Endodermal cell (in vitro differentiated cells): ENCODE measurements at regions not wholly inside any gene's neighbourhood (a gene's known extent, or its start where the extent isn't known, plus 50 kb on each side); places are given as distances from the start of the nearest gene placed in this dataset.

ENCODE experiments used
- DNase-seq: peaks from one replicate; pipeline ENCODE4 v3.0.0-alpha.2; 2017
- H3K27ac ChIP-seq: 2 replicates; pipeline ENCODE4 v1.5.1; 2013; ENCODE audit warnings: mild to moderate bottlenecking, low read depth, low read length, moderate library complexity
- H3K27me3 ChIP-seq: 2 replicates; pipeline ENCODE4 v1.6.1; 2013; ENCODE audit warnings: mild to moderate bottlenecking, low read length, moderate library complexity; ENCODE audit not compliant: insufficient read depth, control insufficient read depth, poor library complexity, severe bottlenecking
- H3K36me3 ChIP-seq: 2 replicates; pipeline ENCODE4 v1.7.0; 2013; ENCODE audit warnings: mild to moderate bottlenecking, low read length, moderate library complexity; ENCODE audit not compliant: control insufficient read depth, insufficient read depth
- H3K4me1 ChIP-seq: one replicate; pipeline ENCODE4 v1.7.0; 2013; ENCODE audit warnings: low read length; ENCODE audit not compliant: control insufficient read depth, insufficient read depth
- H3K4me3 ChIP-seq: 2 replicates; pipeline ENCODE4 v1.5.1; 2013; ENCODE audit warnings: mild to moderate bottlenecking, low read length, moderate library complexity
- H3K9ac ChIP-seq: 2 replicates; pipeline ENCODE4 v1.6.1; 2013; ENCODE audit warnings: mild to moderate bottlenecking, low read length, moderate library complexity; ENCODE audit not compliant: poor library complexity, severe bottlenecking; ENCODE audit errors: extremely low read depth
- H3K9me3 ChIP-seq: 2 replicates; pipeline ENCODE4 v1.6.1; 2013; ENCODE audit warnings: mild to moderate bottlenecking, low read length, moderate library complexity; ENCODE audit not compliant: control insufficient read depth
- H3K27ac Mint-ChIP-seq: 2 replicates; pipeline ENCODE4 v1.8.0; 2020; ENCODE audit warnings: mixed read lengths
- H3K27me3 Mint-ChIP-seq: 2 replicates; pipeline ENCODE4 v1.8.0; 2021; ENCODE audit warnings: mild to moderate bottlenecking, mixed read lengths; ENCODE audit not compliant: insufficient read depth
- H3K36me3 Mint-ChIP-seq: 2 replicates; pipeline ENCODE4 v1.8.0; 2020; ENCODE audit warnings: low read depth, mixed read lengths
- H3K4me1 Mint-ChIP-seq: 2 replicates; pipeline ENCODE4 v1.8.0; 2020; ENCODE audit warnings: mixed read lengths
- H3K4me3 Mint-ChIP-seq: 2 replicates; pipeline ENCODE4 v1.8.0; 2020; ENCODE audit warnings: mild to moderate bottlenecking, moderate library complexity, mixed read lengths
- H3K9me3 Mint-ChIP-seq: 2 replicates; pipeline ENCODE4 v1.8.0; 2020; ENCODE audit warnings: mild to moderate bottlenecking, mixed read lengths
- CTCF ChIP-seq: fragments of 200-600 bp; sonication (generic); conservative IDR thresholded peaks from 2 replicates; pipeline ENCODE4 v1.5.0; 2021; ENCODE audit warnings: antibody characterized with exemption, mild to moderate bottlenecking
- WGBS, 2 experiments: methylation state at CpG; one replicate each; pipeline versions ENCODE4 v1.1.5 to v1.1.7; 2013; ENCODE audit warnings: missing lambda C conversion rate in 2 of 2, mixed read lengths in 1 of 2; ENCODE audit not compliant: insufficient coverage in 1 of 2, insufficient read length in 1 of 2; 5-methylcytosine and 5-hydroxymethylcytosine counted together

DNA sequence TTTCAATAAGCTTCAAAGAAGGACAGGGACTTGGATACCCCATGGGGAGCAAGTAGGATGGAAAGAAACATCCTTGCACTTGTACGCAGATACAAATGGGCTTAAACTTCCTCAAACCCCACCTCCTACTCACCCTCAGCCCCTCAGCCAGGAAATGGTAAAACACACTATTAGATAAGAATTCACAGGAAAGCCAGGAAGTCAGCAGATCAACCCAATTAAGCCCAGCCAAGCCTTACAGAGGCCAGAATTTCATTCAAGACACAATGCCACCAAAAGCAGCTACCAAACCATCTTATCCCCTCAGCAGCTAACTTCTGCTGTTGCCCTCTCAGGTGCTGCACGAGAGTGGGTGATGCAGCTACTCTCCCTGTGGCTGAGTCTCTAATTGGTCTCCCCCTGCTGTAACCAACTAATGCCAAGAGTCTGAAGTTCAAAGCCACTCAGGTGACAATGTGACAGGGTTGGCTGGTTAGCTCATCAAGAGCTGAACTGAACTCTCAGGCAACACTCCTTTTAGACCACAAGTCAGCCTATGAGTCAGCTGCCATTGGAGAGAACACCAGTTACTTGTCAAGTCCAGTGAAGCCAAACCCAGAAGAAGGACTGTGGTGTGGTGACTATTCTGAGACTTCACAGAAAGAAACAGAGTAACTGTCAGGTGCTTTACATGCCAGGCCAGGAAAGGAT is 201.9 kb downstream of the ZNF608 start:
- no peak for DNase-seq
- peaks cover 7% of the 10 kb centered on the region for H3K4me1 ChIP-seq
- WGBS, 2 experiments, result 60 to 91% methylated on average over 1 to 2 of the region's 2 CpGs
- Mint-ChIP-seq H3K4me1 (peaks cover 10% of the 10 kb centered on the region), H3K4me3 (no peak overlapping the region), H3K36me3 (no peaks in the 10 kb centered on the region), H3K27ac (no peak overlapping the region), H3K27me3 (no peaks in the 10 kb centered on the region), H3K9me3 (no peaks in the 10 kb centered on the region)
- H3K27me3 ChIP-seq, result no peaks in the 10 kb centered on the region
- H3K27ac ChIP-seq, result no peak overlapping the region
- H3K4me3 ChIP-seq, result no peak overlapping the region
- no peaks in the 10 kb centered on the region for H3K9me3 ChIP-seq
- TF ChIP-seq CTCF, result no peak
- H3K36me3 ChIP-seq, result no peaks in the 10 kb centered on the region
- H3K9ac ChIP-seq, result no peak overlapping the region

GRCh38 chr5:124538931-124539330 is 207.5 kb downstream of the ZNF608 start:
- Histone ChIP-seq H3K4me3 (no peak overlapping the region), H3K27ac (no peak overlapping the region), H3K36me3 (no peaks in the 10 kb centered on the region), H3K9me3 (no peaks in the 10 kb centered on the region), H3K27me3 (no peaks in the 10 kb centered on the region), H3K9ac (no peak overlapping the region), H3K4me1 (no peaks in the 10 kb centered on the region)
- Mint-ChIP-seq H3K27ac (no peak overlapping the region), H3K9me3 (peaks cover under 1% of the 10 kb centered on the region), H3K27me3 (no peaks in the 10 kb centered on the region), H3K36me3 (peaks cover 2% of the 10 kb centered on the region), H3K4me3 (no peak overlapping the region), H3K4me1 (no peaks in the 10 kb centered on the region)
- WGBS, 2 experiments, result 100% methylated on average over 1 of the region's 1 CpG; no CpG with 5 or more reads in 1 of the 2 experiments
- TF ChIP-seq CTCF, result no peak
- DNase-seq, result no peak

- no peaks in the 10 kb centered on the region for H3K4me1 ChIP-seq
- H3K9ac ChIP-seq, result no peak overlapping the region
- no peak overlapping the region for H3K27ac Mint-ChIP-seq
- peaks cover 7% of the 10 kb centered on the region for H3K36me3 Mint-ChIP-seq
- no peaks in the 10 kb centered on the region for H3K9me3 ChIP-seq
- no peak for DNase-seq
- H3K36me3 ChIP-seq, result no peaks in the 10 kb centered on the region
- H3K27me3 Mint-ChIP-seq, result no peaks in the 10 kb centered on the region
- no peak for TF ChIP-seq CTCF
- no peak overlapping the region for H3K27ac ChIP-seq
- H3K4me3 Mint-ChIP-seq, result no peak overlapping the region
- WGBS, 2 experiments, result 87 to 94% methylated on average over 2 to 3 of the region's 3 CpGs
- H3K4me3 ChIP-seq, result no peak overlapping the region
- no peaks in the 10 kb centered on the region for H3K27me3 ChIP-seq
- H3K9me3 Mint-ChIP-seq, result peaks cover 3% of the 10 kb centered on the region
- H3K4me1 Mint-ChIP-seq, result no peaks in the 10 kb centered on the region
These were observed 208.2 kb downstream of the ZNF608 start for GRCh38 chr5:124538191-124538590.
